ENCODE measurements at regions not wholly inside any gene's neighbourhood (a gene's known extent, or its start where the extent isn't known, plus 50 kb on each side); places are given as distances from the start of the nearest gene placed in this dataset.
"Not testable (repeated sequence)": the region's sequence is repeated elsewhere in the genome, so short reads cannot be mapped to it uniquely, and the experiment has no call there.

DNA sequence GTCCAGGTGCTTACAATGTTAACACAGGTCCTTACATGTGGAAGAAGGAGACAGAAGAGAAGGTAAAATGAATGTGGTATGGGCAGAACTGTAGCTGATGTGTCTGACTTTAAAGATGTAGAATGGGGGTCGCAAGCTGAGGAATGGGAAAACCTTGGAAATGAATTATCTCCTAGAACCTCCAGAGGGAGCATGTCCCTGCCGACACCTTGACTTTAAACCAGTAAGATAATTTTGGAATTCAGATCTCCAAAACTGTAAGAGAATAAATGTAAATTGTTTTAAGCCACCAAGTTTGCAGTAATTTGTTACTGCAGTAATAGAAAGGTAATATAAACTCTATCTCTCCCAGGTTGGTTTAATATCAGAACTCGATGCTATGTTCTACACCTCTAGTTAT is 80.1 kb upstream of the ALG10 start:
- no peak for DNase-seq (ENCODE audit: low read depth)
- TF ChIP-seq, protein P1, sequence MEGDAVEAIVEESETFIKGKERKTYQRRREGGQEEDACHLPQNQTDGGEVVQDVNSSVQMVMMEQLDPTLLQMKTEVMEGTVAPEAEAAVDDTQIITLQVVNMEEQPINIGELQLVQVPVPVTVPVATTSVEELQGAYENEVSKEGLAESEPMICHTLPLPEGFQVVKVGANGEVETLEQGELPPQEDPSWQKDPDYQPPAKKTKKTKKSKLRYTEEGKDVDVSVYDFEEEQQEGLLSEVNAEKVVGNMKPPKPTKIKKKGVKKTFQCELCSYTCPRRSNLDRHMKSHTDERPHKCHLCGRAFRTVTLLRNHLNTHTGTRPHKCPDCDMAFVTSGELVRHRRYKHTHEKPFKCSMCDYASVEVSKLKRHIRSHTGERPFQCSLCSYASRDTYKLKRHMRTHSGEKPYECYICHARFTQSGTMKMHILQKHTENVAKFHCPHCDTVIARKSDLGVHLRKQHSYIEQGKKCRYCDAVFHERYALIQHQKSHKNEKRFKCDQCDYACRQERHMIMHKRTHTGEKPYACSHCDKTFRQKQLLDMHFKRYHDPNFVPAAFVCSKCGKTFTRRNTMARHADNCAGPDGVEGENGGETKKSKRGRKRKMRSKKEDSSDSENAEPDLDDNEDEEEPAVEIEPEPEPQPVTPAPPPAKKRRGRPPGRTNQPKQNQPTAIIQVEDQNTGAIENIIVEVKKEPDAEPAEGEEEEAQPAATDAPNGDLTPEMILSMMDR (conservative IDR thresholded peaks at IDR 0.05; ENCODE audit: low read depth, low read length), result no peak
- no peak overlapping the region for H3K4me3 ChIP-seq (ENCODE audit: low read depth, low read length)

- TF ChIP-seq, protein P1 (conservative IDR thresholded peaks at IDR 0.05; ENCODE audit: low read depth, low read length), result no peak
- H3K4me3 ChIP-seq (ENCODE audit: low read depth, low read length), result no peak overlapping the region
- no peak for DNase-seq (ENCODE audit: low read depth)
These were observed 77.4 kb upstream of the ALG10 start for GRCh38 chr12:33944703-33945437.

DNA sequence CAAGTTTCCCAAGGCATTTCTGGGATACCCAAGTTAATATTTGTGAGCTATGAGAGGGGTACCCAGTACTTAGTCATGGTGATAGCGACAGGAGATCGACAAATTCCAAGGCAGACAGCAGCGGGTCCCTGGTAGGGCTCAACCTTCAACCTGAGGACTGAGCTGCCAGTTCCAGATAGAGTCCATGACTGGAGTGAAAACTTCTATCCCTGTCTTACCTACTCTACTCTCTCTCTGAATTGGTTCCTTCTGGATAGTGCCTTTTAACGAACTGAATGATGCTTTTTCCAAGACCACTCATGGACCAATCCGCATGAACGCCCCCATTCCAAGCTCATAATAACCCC is 76.9 kb upstream of the ALG10 start:
- DNase-seq (ENCODE audit: low read depth), result no peak
- H3K4me3 ChIP-seq (ENCODE audit: low read depth, low read length), result no peak overlapping the region
- TF ChIP-seq, protein P1 (conservative IDR thresholded peaks at IDR 0.05; ENCODE audit: low read depth, low read length), result no peak

GRCh38 chr12:33966219-33966618 is 56.1 kb upstream of the ALG10 start:
- not testable (repeated sequence) for H3K4me3 ChIP-seq (ENCODE audit: low read depth, low read length); DNase-seq (ENCODE audit: low read depth)

DNA sequence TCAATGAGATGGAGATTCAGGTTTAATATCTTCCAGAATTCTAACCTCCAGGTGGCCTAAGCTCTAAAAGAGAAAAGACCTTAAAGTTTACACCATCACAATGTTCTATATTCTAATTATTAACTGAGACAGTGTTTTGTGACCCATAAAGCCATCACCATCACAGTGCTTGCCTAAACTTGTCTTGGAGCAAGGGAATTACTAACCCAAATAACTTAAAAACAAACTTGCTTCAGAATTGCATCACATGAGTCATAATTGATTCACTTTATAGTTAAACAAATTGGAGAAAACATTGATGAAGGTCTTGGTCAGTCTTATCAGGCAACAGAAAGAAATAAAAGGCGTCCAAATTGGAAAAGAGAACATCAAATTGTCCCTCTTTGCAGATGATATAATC is 54.5 kb upstream of the ALG10 start:
- no peak for DNase-seq (ENCODE audit: low read depth)
- no peak overlapping the region for H3K4me3 ChIP-seq (ENCODE audit: low read depth, low read length)
- TF ChIP-seq, protein P1 (conservative IDR thresholded peaks at IDR 0.05; ENCODE audit: low read depth, low read length), result no peak
